Nephron progenitor cell (in vitro differentiated cells): ENCODE measurements at regions not wholly inside any gene's neighbourhood (a gene's known extent, or its start where the extent isn't known, plus 50 kb on each side); places are given as distances from the start of the nearest gene placed in this dataset.

Source experiments
- DNase-seq: peaks from one replicate; pipeline ENCODE4 v3.0.0; 2021
- H3K27ac Mint-ChIP-seq: 2 replicates; pipeline ENCODE4 v1.8.0; 2021; ENCODE audit warnings: mild to moderate bottlenecking, moderate library complexity, mixed read lengths
- H3K27me3 Mint-ChIP-seq: 2 replicates; pipeline ENCODE4 v1.8.0; 2021; ENCODE audit warnings: mild to moderate bottlenecking, low read depth, mixed read lengths; ENCODE audit not compliant: poor library complexity
- H3K36me3 Mint-ChIP-seq: 2 replicates; pipeline ENCODE4 v1.8.0; 2021; ENCODE audit warnings: low read depth, mixed read lengths
- H3K4me1 Mint-ChIP-seq: 2 replicates; pipeline ENCODE4 v1.8.0; 2021; ENCODE audit warnings: mixed read lengths
- H3K4me3 Mint-ChIP-seq: 2 replicates; pipeline ENCODE4 v1.8.0; 2021; ENCODE audit warnings: mild to moderate bottlenecking, moderate library complexity, mixed read lengths
- H3K9me3 Mint-ChIP-seq: 2 replicates; pipeline ENCODE4 v1.8.0; 2021; ENCODE audit warnings: mild to moderate bottlenecking, moderate library complexity, mixed read lengths
- CTCF ChIP-seq: fragments of 200-600 bp; sonication (generic); IDR thresholded peaks from 2 replicates; pipeline ENCODE4 v1.5.0; 2021; ENCODE audit warnings: antibody characterized with exemption

GRCh38 chr1:244138399-244138798, 87.3 kb downstream of the ZBTB18 start:
- Mint-ChIP-seq H3K4me3 (no peak overlapping the region), H3K4me1 (peaks cover 18% of the 10 kb centered on the region), H3K27ac (no peak overlapping the region), H3K27me3 (no peaks in the 10 kb centered on the region), H3K36me3 (no peaks in the 10 kb centered on the region), H3K9me3 (no peaks in the 10 kb centered on the region)
- no peak for DNase-seq
- TF ChIP-seq CTCF = no peak

- Mint-ChIP-seq H3K4me3 (no peak overlapping the region), H3K27ac (no peak overlapping the region), H3K4me1 (peaks cover 24% of the 10 kb centered on the region), H3K9me3 (no peaks in the 10 kb centered on the region), H3K36me3 (no peaks in the 10 kb centered on the region), H3K27me3 (no peaks in the 10 kb centered on the region)
- TF ChIP-seq CTCF = no peak
- DNase-seq = no peak
These were observed 88.6 kb downstream of the ZBTB18 start for GRCh38 chr1:244139655-244140054.

- H3K27ac Mint-ChIP-seq = no peak overlapping the region
- H3K9me3 Mint-ChIP-seq = no peaks in the 10 kb centered on the region
- H3K36me3 Mint-ChIP-seq = no peaks in the 10 kb centered on the region
- no peak for DNase-seq
- no peak overlapping the region for H3K4me3 Mint-ChIP-seq
- no peak for TF ChIP-seq CTCF
- H3K27me3 Mint-ChIP-seq = no peaks in the 10 kb centered on the region
- H3K4me1 Mint-ChIP-seq = peaks cover 24% of the 10 kb centered on the region
These were observed 89.3 kb downstream of the ZBTB18 start for GRCh38 chr1:244140420-244140819.

GRCh38 chr1:244144053-244144452, 93.0 kb downstream of the ZBTB18 start:
- Mint-ChIP-seq H3K4me3 (no peak overlapping the region), H3K27ac (no peak overlapping the region), H3K36me3 (no peaks in the 10 kb centered on the region), H3K27me3 (no peaks in the 10 kb centered on the region), H3K9me3 (no peaks in the 10 kb centered on the region), H3K4me1 (peaks cover 17% of the 10 kb centered on the region)
- TF ChIP-seq CTCF = no peak
- no peak for DNase-seq

- no peak for TF ChIP-seq CTCF
- no peaks in the 10 kb centered on the region for H3K36me3 Mint-ChIP-seq
- peak overlapping the region; percentile 90 for H3K27ac Mint-ChIP-seq
- no peaks in the 10 kb centered on the region for H3K27me3 Mint-ChIP-seq
- H3K4me1 Mint-ChIP-seq = peaks cover 19% of the 10 kb centered on the region
- no peak overlapping the region for H3K4me3 Mint-ChIP-seq
- DNase-seq = no peak
- no peaks in the 10 kb centered on the region for H3K9me3 Mint-ChIP-seq
These were observed 99.0 kb downstream of the ZBTB18 start for GRCh38 chr1:244150071-244150470.

- Mint-ChIP-seq H3K4me1 (peaks cover 19% of the 10 kb centered on the region), H3K27ac (peak overlapping the region; percentile 90), H3K9me3 (no peaks in the 10 kb centered on the region), H3K27me3 (no peaks in the 10 kb centered on the region), H3K36me3 (no peaks in the 10 kb centered on the region), H3K4me3 (no peak overlapping the region)
- no peak for DNase-seq
- no peak for TF ChIP-seq CTCF
These were observed 99.6 kb downstream of the ZBTB18 start for GRCh38 chr1:244150665-244151064.
